ENCODE measurements at regions not wholly inside any gene's neighbourhood (a gene's known extent, or its start where the extent isn't known, plus 50 kb on each side); places are given as distances from the start of the nearest gene placed in this dataset.

DNA sequence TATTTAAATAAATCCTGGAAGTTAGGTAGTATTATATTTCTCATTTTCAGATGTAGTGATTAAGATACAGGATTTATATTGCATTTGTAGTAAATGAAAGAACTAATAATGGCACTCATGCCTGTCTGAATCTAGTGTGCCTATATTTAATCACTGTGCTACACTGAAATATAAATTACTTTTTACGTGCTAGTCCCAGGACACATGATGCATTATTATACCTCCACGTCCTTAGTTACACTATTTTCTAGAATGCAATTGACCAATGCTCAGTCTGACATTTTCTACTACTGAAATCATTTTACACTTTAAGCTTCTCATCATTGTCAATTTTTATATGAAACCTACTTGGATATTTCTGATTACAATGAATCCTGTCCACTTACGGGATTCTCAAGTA, 80.9 kb upstream of the TMEFF2 start:
- no peak overlapping the region for H3K27ac ChIP-seq
- no peak overlapping the region for H3K4me3 ChIP-seq
- ATAC-seq (no peak), DNase-seq (no peak), FAIRE-seq (no peak)
- 45 to 60% methylated on average over 3 of the region's 3 CpGs for WGBS, 2 donors
- H3K36me3 ChIP-seq = no peaks in the 10 kb centered on the region
- H3K4me1 ChIP-seq = no peaks in the 10 kb centered on the region
- no peaks in the 10 kb centered on the region for H3K27me3 ChIP-seq
- TF ChIP-seq, protein P1, sequence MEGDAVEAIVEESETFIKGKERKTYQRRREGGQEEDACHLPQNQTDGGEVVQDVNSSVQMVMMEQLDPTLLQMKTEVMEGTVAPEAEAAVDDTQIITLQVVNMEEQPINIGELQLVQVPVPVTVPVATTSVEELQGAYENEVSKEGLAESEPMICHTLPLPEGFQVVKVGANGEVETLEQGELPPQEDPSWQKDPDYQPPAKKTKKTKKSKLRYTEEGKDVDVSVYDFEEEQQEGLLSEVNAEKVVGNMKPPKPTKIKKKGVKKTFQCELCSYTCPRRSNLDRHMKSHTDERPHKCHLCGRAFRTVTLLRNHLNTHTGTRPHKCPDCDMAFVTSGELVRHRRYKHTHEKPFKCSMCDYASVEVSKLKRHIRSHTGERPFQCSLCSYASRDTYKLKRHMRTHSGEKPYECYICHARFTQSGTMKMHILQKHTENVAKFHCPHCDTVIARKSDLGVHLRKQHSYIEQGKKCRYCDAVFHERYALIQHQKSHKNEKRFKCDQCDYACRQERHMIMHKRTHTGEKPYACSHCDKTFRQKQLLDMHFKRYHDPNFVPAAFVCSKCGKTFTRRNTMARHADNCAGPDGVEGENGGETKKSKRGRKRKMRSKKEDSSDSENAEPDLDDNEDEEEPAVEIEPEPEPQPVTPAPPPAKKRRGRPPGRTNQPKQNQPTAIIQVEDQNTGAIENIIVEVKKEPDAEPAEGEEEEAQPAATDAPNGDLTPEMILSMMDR (IDR thresholded peaks at IDR 0.05) = no peak
- no peaks in the 10 kb centered on the region for H3K9me3 ChIP-seq
- intact Hi-C loops (cut with DNase I) = no loop called here

DNA sequence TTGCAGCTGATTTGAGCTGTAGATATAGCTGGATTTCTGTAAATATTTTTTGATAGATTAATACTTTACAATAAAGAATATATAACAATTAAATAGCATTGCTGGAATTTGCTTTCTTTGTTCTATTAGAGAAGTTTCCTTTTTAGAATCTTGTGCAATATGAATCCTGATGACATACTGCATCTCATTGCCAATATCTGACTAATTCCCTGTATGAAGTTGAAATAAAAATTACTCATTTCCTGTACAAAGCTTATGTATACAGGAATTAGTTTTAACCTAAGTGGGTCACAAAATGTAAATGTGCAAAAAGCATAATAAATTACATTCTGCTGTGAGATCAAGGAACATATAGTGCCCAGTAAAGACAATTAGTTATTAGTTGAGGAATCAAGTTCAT, 72.8 kb upstream of the TMEFF2 start:
- Histone ChIP-seq H3K27me3 (no peaks in the 10 kb centered on the region), H3K27ac (no peak overlapping the region), H3K36me3 (no peaks in the 10 kb centered on the region), H3K4me3 (no peak overlapping the region), H3K4me1 (no peaks in the 10 kb centered on the region), H3K9me3 (no peaks in the 10 kb centered on the region)
- no peak for DNase-seq
- intact Hi-C loops (cut with DNase I) = no loop called here
- ATAC-seq = no peak
- no peak for FAIRE-seq
- TF ChIP-seq, protein P1 (IDR thresholded peaks at IDR 0.05) = no peak

DNA sequence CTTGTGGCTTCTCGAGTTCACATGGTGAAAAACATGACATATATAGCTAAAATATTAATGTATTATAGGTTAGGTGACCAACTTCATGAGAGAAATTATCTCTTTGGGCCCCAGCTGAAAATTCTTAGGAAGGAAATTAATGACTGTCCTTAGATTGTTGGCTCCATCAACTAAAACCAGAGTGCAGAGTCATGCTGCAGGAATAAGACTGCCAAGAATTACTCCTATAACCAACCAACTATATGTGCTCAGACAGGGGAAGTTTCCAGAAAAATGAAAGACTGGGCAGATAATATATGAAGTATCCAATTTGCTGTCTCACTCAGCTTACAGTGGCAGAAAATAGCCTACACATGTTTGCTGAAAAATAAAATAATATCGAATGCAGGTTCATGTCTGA, 71.0 kb upstream of the TMEFF2 start:
- H3K4me3 ChIP-seq = no peak overlapping the region
- intact Hi-C loops (cut with DNase I) = no loop called here
- no peak overlapping the region for H3K27ac ChIP-seq
- H3K9me3 ChIP-seq = no peaks in the 10 kb centered on the region
- FAIRE-seq = no peak
- H3K4me1 ChIP-seq = no peaks in the 10 kb centered on the region
- WGBS, 2 donors = 40 to 61% methylated on average over 2 of the region's 2 CpGs
- no peaks in the 10 kb centered on the region for H3K27me3 ChIP-seq
- DNase-seq = no peak
- TF ChIP-seq, protein P1 (IDR thresholded peaks at IDR 0.05) = no peak
- no peak for ATAC-seq
- H3K36me3 ChIP-seq = no peaks in the 10 kb centered on the region

DNA sequence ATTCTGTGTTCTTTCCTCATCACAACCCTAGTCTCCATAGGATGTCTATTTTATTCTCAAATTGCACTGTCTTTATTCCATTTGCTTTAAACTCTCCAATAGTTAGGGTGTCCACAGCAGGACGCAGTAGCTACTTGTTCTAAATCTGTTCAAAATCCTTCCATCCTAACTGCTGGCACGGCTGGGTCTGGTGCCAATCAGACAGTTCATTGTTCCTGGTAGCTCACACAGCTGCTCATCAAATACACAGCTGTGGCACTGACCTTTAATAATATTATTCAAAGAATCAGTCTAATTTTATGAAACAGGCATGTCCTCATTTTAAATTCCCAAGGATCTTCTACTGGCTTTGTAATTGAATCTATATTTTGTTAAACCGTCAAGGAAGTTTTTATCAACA, 59.7 kb upstream of the TMEFF2 start:
- ATAC-seq = no peak
- no peak overlapping the region for H3K4me3 ChIP-seq
- no peak for FAIRE-seq

DNA sequence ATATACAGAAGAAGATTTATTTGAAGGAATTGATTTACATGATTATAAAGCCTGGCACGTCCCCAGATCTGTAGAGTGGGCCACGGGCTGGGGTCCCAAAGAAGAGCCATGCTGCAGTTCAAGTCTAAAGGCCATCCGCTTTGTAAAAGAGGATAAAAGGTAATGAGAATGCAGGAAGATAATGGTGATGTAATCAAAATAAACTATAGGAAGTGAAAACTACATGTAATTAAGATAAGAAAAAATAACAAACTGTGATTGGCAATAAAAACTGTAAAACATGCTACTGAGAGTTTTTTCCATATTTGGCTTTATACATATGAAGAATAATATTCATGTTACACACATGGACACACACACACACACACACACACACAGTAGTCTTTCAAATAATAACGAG, 59.0 kb upstream of the TMEFF2 start:
- intact Hi-C loops (cut with DNase I) = no loop called here
- DNase-seq (no peak), FAIRE-seq (no peak)

More for the DNA sequence above, 59.7 kb upstream of the TMEFF2 start:
- Histone ChIP-seq H3K4me1 (no peaks in the 10 kb centered on the region), H3K9me3 (no peaks in the 10 kb centered on the region), H3K36me3 (no peaks in the 10 kb centered on the region), H3K27ac (no peak overlapping the region), H3K27me3 (no peaks in the 10 kb centered on the region)
- TF ChIP-seq, protein P1 (IDR thresholded peaks at IDR 0.05) = no peak
- no peak for DNase-seq
- 63 to 78% methylated on average over 3 of the region's 3 CpGs for WGBS, 2 donors
- intact Hi-C loops (cut with DNase I) = no loop called here

More for the DNA sequence above, 59.0 kb upstream of the TMEFF2 start:
- no peak for ATAC-seq
- no peaks in the 10 kb centered on the region for H3K36me3 ChIP-seq
- H3K9me3 ChIP-seq = no peaks in the 10 kb centered on the region
- TF ChIP-seq, protein P1 (IDR thresholded peaks at IDR 0.05) = no peak
- WGBS, 2 donors = 59 to 68% methylated on average over 4 of the region's 4 CpGs
- no peaks in the 10 kb centered on the region for H3K4me1 ChIP-seq
- no peak overlapping the region for H3K27ac ChIP-seq
- no peaks in the 10 kb centered on the region for H3K27me3 ChIP-seq
- H3K4me3 ChIP-seq = no peak overlapping the region
